Endothelial cell (in vitro differentiated cells): ENCODE measurements at regions not wholly inside any gene's neighbourhood (a gene's known extent, or its start where the extent isn't known, plus 50 kb on each side); places are given as distances from the start of the nearest gene placed in this dataset.

Source experiments
- DNase-seq: peaks from one replicate; pipeline ENCODE4 v3.0.0; 2021; ENCODE audit warnings: low spot score
- H3K27ac Mint-ChIP-seq: one replicate; pipeline ENCODE4 v1.8.0; 2021; ENCODE audit warnings: mixed read lengths, inconsistent platforms; ENCODE audit not compliant: unreplicated experiment
- H3K27me3 Mint-ChIP-seq: one replicate; pipeline ENCODE4 v1.8.0; 2021; ENCODE audit warnings: mild to moderate bottlenecking, moderate library complexity, mixed read lengths, inconsistent platforms; ENCODE audit not compliant: unreplicated experiment
- H3K36me3 Mint-ChIP-seq: one replicate; pipeline ENCODE4 v1.8.0; 2021; ENCODE audit warnings: mild to moderate bottlenecking, low read depth, mixed read lengths, inconsistent platforms; ENCODE audit not compliant: unreplicated experiment
- H3K4me1 Mint-ChIP-seq: one replicate; pipeline ENCODE4 v1.8.0; 2021; ENCODE audit warnings: mild to moderate bottlenecking, mixed read lengths, inconsistent platforms; ENCODE audit not compliant: unreplicated experiment
- H3K4me3 Mint-ChIP-seq: one replicate; pipeline ENCODE4 v1.8.0; 2021; ENCODE audit warnings: mild to moderate bottlenecking, mixed read lengths, inconsistent platforms; ENCODE audit not compliant: unreplicated experiment
- H3K9me3 Mint-ChIP-seq: one replicate; pipeline ENCODE4 v1.8.0; 2021; ENCODE audit warnings: mixed read lengths, inconsistent platforms; ENCODE audit not compliant: unreplicated experiment
- TF ChIP-seq, protein P1 (sequence below): fragments of 200-600 bp; sonication (generic); IDR thresholded peaks from one replicate; pipeline ENCODE4 v1.5.0; 2021; ENCODE audit warnings: antibody characterized with exemption; ENCODE audit not compliant: unreplicated experiment

DNA sequence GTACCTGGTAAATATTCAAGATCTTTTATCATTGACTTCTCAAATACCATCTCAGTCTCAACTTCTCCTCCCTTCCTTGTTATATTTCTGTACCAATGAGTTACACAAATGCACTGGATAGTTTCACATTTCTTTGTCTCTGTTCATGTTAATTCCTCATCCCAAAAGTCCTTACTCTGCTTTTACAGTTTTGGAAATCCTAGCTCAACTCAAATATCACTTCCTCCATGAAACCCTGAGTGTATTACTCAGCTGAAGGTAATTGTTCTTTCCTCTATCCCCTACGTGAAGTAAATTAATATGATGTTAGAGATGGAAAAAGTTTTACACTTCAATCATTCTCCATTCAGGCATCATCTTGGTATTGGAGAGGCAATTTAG is 241.5 kb downstream of the TLE4 start:
- H3K4me1 Mint-ChIP-seq, result peaks cover 29% of the 10 kb centered on the region
- TF ChIP-seq, protein P1, sequence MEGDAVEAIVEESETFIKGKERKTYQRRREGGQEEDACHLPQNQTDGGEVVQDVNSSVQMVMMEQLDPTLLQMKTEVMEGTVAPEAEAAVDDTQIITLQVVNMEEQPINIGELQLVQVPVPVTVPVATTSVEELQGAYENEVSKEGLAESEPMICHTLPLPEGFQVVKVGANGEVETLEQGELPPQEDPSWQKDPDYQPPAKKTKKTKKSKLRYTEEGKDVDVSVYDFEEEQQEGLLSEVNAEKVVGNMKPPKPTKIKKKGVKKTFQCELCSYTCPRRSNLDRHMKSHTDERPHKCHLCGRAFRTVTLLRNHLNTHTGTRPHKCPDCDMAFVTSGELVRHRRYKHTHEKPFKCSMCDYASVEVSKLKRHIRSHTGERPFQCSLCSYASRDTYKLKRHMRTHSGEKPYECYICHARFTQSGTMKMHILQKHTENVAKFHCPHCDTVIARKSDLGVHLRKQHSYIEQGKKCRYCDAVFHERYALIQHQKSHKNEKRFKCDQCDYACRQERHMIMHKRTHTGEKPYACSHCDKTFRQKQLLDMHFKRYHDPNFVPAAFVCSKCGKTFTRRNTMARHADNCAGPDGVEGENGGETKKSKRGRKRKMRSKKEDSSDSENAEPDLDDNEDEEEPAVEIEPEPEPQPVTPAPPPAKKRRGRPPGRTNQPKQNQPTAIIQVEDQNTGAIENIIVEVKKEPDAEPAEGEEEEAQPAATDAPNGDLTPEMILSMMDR, result no peak
- H3K36me3 Mint-ChIP-seq, result no peaks in the 10 kb centered on the region
- no peak overlapping the region for H3K27ac Mint-ChIP-seq
- no peak for DNase-seq
- peaks cover 2% of the 10 kb centered on the region for H3K27me3 Mint-ChIP-seq
- no peaks in the 10 kb centered on the region for H3K9me3 Mint-ChIP-seq
- H3K4me3 Mint-ChIP-seq, result no peak overlapping the region

DNA sequence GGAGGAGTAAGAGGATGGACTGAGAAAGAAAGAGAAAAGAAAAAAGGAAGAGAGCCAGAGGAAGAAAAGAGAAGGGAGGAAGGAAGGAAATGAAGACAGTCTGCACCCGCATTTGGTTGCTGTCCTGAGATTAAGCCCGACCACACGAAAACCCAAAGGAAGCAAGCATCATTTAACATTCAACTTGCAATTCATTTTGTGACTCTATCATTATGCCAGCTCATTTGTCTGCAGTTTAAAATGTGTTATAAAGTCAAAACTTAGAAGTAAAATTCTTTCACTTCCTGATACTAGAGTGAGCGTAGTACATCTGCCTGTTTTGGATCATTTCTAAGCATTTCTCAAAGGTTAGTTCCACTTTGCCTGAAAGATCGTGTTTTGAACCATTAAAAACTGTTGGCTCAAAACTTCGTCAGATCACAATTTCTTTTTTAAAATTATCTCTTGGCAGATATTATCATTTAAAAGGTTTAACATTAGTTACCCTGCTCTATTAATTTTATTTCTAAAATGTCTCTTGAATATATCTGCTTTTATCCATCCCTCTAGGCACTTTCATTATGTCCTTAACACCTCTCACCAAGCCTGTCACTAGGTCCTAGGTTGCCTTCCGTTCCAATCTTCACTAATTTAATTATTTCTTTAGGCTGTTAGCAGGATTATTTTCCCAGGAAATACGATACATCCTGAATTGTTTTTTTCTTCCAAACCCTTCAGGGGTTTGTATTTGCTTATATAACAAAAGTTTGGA is 240.9 kb downstream of the TLE4 start:
- no peak for DNase-seq
- H3K36me3 Mint-ChIP-seq, result no peaks in the 10 kb centered on the region
- peaks cover 2% of the 10 kb centered on the region for H3K27me3 Mint-ChIP-seq
- H3K4me1 Mint-ChIP-seq, result peaks cover 24% of the 10 kb centered on the region
- TF ChIP-seq, protein P1, result no peak
- no peaks in the 10 kb centered on the region for H3K9me3 Mint-ChIP-seq
- no peak overlapping the region for H3K27ac Mint-ChIP-seq
- H3K4me3 Mint-ChIP-seq, result no peak overlapping the region

DNA sequence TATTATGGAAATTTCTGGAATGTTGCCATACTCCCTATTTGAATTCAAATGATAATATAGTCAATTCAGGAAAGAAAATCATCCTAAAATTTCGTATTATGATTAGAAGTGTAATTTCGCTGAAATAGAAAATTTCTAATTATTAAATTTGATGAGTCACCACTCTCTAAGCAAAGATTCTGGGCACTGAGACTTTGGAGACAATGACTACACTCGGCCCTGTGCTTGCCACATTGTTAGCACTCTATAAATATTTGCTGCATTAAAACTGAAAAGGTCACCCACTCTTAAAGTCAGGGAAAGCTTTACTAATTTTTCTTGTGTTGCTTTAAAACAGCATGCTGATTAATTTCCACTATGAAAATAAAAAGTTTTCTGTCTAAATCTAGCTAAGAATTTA is 240.3 kb downstream of the TLE4 start:
- TF ChIP-seq, protein P1, result no peak
- no peak overlapping the region for H3K4me3 Mint-ChIP-seq
- H3K4me1 Mint-ChIP-seq, result peaks cover 21% of the 10 kb centered on the region
- H3K9me3 Mint-ChIP-seq, result no peaks in the 10 kb centered on the region
- no peak overlapping the region for H3K27ac Mint-ChIP-seq
- DNase-seq, result no peak
- H3K36me3 Mint-ChIP-seq, result no peaks in the 10 kb centered on the region
- peaks cover 2% of the 10 kb centered on the region for H3K27me3 Mint-ChIP-seq

DNA sequence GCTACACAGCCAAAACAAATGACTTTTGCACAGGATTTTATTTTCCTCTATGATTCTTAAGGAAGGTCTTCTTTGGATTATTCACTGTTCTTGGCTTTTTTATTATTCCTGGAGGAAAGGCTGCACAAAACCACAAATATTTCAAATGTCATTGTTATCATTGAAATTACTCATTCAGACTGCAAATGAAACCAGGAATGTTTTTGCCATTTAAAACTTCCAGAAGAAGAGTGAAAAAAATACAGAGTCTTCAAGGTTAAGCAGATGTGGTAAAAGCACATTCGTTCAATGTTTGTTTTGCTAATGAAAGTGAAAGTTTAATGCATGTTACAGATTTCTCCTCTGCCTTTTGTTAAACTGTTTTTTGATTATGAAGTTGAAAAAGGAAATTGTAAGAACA is 238.2 kb downstream of the TLE4 start:
- no peak for DNase-seq
- Mint-ChIP-seq H3K27ac (no peak overlapping the region), H3K36me3 (no peaks in the 10 kb centered on the region), H3K4me1 (peaks cover 21% of the 10 kb centered on the region), H3K4me3 (no peak overlapping the region), H3K9me3 (no peaks in the 10 kb centered on the region), H3K27me3 (no peaks in the 10 kb centered on the region)
- TF ChIP-seq, protein P1, result no peak

DNA sequence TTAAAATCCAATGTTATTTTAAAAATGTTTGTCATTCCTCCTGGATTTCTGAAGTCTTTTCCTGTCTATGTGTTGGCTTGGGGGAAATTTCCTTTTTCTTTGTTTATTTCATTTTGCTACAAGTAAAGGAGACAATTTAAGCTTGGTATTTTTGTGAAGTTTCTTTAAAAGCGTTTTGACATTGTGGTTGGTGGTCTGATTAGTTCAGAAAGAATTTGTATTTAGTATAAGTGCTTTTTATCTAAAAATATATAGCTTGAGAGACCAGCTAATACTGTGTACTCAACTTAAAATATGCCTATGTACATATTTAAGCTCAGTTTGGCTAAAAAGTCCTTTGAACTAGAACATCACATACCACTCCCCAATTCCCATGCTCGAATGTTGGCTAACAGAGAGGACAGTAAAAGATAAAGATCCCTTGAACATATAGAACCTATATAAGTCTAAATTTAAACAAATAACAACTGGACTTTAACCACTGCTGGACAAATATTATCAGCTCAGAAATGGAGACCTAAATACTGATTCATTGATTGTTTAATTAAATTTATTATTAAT is 237.6 kb downstream of the TLE4 start:
- Mint-ChIP-seq H3K9me3 (no peaks in the 10 kb centered on the region), H3K27ac (no peak overlapping the region), H3K4me1 (peaks cover 21% of the 10 kb centered on the region), H3K36me3 (no peaks in the 10 kb centered on the region), H3K4me3 (no peak overlapping the region), H3K27me3 (no peaks in the 10 kb centered on the region)
- TF ChIP-seq, protein P1, result no peak
- DNase-seq, result no peak
